Left ventricle myocardium superior (tissue), 1 donor: ENCODE measurements at regions not wholly inside any gene's neighbourhood (a gene's known extent, or its start where the extent isn't known, plus 50 kb on each side); places are given as distances from the start of the nearest gene placed in this dataset.
"Not testable (repeated sequence)": the region's sequence is repeated elsewhere in the genome, so short reads cannot be mapped to it uniquely, and the experiment has no call there.

ENCODE experiments used
- ATAC-seq: fragments of 200-7000 bp; cut with Tn5 transposase; one replicate; pipeline ENCODE4 v1.9.1; 2020; ENCODE audit warnings: mild to moderate bottlenecking, moderate library complexity
- DNase-seq: peaks from one replicate; pipeline ENCODE4 v3.0.0-alpha.2; 2020
- intact Hi-C: fragments of 100-400 bp; cut with micrococcal nuclease; formaldehyde crosslinking; loops from one replicate; pipeline ENCODE4 v1.11.0; 2022
- donor health status: DM: no; HTN: yes; CAD: no; lungs with severe emphysema.

DNA sequence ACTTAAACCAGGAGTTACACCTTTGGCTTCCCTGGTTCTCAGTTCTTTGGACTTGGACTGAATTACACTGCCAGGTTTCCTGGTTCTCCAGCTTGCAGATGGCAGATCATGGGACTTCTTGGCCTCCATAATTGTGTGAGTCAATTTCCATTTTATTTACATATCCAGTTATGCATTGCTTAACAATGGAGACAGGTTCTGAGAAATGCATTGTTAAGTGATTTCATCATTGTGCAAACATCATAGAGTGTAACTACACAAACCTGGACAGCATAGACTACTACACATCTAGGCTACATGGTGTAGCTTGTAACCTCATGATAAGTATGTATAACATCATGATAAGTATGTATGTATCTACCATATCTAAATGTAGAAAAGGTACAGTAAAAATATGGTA lies 276.1 kb upstream of the BTG1 start:
- ATAC-seq (no peak), DNase-seq (no peak)
- intact Hi-C loops = no loop called here

GRCh38 chr12:92421042-92421441 lies 275.4 kb upstream of the BTG1 start:
- ATAC-seq (no peak), DNase-seq (no peak)
- intact Hi-C loops = no loop called here

GRCh38 chr12:92419201-92419600 lies 273.6 kb upstream of the BTG1 start:
- no peak for ATAC-seq
- DNase-seq = no peak
- intact Hi-C loops = no loop called here

DNA sequence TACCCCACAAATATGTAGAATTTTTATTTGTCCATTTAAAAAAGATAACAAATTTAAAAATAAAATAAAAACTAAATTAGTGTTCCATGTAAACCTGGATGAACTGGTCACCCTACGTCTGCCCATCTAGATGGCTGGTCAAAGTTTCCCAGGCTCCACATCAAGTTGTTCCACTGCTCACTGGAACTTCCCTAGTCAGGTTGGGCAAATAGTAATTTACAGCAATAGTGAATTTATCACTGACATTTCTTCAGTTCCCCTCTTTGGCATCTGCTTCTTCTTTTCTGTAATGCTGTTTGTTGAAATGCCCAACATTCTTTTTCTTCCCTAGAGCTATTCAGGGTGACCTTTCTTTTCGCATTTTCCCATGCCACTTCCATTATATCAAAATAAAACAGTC lies 272.7 kb upstream of the BTG1 start:
- intact Hi-C loops = no loop called here
- no peak for ATAC-seq
- no peak for DNase-seq

- ATAC-seq (no peak), DNase-seq (no peak)
- intact Hi-C loops = no loop called here
Observed at GRCh38 chr12:92417373-92417772, 271.7 kb upstream of the BTG1 start.

DNA sequence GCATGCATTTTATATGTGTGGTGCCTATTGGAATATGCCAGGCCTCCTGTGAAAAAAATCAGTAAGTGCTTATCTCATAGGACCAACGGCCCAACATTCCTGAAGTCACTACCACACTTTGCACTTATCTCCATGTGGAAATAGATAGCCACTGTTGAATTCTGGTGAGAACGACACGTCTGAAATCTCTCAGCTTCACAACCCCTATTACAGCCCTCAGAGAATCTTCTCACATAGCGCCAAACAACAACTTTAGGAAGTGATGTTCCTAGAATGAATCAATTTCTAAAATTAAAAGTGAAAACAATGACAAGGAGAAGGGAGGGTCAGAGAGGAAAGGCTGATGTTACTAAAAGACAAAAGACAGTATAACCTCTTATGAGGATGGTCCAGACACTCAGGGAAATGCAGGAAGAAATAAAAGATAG lies 270.8 kb upstream of the BTG1 start:
- ATAC-seq = peak; percentile 72

GRCh38 chr12:92414170-92415070 lies 268.8 kb upstream of the BTG1 start:
- DNase-seq (no peak), ATAC-seq (no peak)
- intact Hi-C loops = no loop called here

More for the DNA sequence above, 270.8 kb upstream of the BTG1 start:
- DNase-seq = no peak
- intact Hi-C loops = no loop called here

DNA sequence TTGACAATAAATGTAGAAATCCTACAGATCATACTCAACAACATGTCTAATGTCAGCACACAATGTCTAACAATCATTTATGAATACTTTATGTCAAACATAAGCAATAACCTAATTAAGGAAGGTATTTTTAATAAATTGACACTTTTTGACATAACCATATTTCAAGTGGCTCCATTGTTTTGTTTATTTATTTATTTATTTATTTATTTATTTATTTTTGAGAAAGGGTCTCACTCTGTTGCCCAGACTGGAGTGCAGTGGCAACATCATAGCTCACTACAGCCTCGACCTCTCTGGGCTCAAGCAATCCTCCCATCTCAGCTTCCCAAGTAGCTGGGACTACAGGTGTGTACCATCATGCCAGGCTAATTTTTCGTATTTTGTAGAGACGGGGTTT lies 267.6 kb upstream of the BTG1 start:
- no peak for DNase-seq
- intact Hi-C loops = no loop called here
- no peak for ATAC-seq

DNA sequence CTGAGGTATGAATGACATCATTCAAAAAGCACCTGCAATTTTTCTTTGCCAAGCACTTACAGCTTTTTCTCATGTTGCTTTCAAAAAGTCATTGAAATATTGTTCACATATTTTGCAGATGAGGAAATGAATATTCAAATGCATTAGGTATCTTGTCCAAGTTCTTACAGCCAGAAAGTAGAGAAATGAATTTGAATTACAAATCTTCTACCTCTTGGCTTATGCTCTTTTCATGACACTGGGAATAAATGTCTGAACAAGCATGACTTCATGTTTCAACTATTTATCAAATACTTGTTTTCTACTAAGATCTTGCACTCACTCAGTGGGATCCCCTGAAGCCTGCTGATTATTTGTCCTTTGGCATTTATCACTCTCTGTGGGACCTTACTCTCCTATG lies 267.2 kb upstream of the BTG1 start:
- DNase-seq (no peak), ATAC-seq (no peak)
- intact Hi-C loops = no loop called here

GRCh38 chr12:92411687-92412086 lies 266.0 kb upstream of the BTG1 start:
- ATAC-seq = peak; percentile 20
- DNase-seq = no peak
- intact Hi-C loops = no loop called here

- intact Hi-C loops = no loop called here
- DNase-seq = peak; percentile 33
- peak; percentile 92 for ATAC-seq
Observed at GRCh38 chr12:92408072-92408900, 262.6 kb upstream of the BTG1 start.

GRCh38 chr12:92406404-92407070 lies 260.9 kb upstream of the BTG1 start:
- ATAC-seq, DNase-seq, intact Hi-C loops: not testable (repeated sequence)

- not testable (repeated sequence) for DNase-seq, ATAC-seq
Observed at GRCh38 chr12:92405801-92406251, 260.2 kb upstream of the BTG1 start.

GRCh38 chr12:92404921-92405320 lies 259.3 kb upstream of the BTG1 start:
- ATAC-seq (no peak), DNase-seq (no peak)
- intact Hi-C loops = no loop called here

More at GRCh38 chr12:92405801-92406251, 260.2 kb upstream of the BTG1 start:
- intact Hi-C loops = not testable (repeated sequence)

GRCh38 chr12:92404259-92404894 lies 258.7 kb upstream of the BTG1 start:
- no peak for DNase-seq
- intact Hi-C loops = no loop called here
- no peak for ATAC-seq

DNA sequence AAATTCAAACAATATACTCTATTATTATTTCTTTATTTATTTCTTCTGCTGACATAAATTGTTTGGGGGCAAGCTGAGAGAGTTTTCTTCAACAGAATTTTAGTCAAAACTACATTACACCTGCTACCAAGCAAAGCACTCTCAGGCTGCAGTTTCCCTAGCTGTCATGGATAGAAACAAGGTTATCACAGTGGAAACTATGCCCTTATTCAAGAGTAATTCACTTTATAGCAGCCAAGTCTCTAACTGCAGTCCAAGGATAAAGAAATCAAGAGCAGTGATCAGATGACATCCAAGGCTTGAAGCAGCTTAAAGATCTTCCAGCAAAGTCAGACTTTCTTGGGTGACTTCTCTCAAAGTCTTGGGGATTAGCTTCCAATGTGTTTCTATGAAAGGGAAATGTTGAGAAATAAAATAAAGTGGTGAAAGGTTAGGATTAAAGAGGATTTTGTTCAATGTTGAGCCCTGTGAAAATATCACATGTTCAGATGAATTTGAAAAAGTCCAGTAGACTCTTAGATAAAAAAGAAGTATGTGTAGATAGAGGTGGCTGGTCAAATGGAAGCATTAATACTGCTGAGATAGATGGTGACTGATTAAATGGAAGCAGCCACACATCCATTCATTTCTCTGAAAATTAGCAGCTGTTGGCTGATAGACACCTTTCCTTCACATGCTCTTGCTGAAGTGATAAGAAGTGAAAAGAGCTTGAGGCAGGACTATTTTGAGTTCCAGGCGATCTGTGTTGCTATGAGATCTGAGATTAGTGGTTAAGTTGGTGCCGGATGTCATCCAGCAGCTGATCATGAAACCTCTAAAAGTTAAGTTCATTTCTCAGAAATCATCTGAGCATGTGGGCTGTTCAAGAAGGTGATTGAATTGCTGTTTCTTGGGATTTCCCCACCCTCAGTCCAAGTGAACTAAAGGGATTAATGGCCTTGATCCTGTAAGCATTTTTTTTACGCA lies 257.8 kb upstream of the BTG1 start:
- peak; percentile 48 for ATAC-seq
- intact Hi-C loops = no loop called here
- DNase-seq = no peak

DNA sequence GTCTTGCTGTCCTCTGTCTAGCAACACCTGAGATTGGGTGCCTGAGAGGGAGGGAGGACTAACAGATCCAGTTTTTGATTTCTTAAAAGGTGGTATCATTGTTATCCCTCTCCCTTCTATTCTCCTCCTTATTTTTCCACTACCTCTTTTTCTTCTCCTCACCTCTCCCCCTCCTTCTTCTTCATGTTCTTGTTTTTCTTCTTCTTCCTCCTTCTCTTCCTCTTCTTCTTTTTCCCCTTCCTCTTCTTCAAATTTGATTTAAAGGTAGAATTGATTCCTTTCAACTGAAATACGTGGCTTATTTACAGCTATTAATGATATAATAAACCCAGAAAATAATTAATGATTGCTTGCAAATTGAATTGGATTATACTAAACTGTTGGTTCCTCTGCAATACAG lies 256.8 kb upstream of the BTG1 start:
- no peak for ATAC-seq
- intact Hi-C loops = no loop called here
- no peak for DNase-seq

GRCh38 chr12:92400006-92400405 lies 254.4 kb upstream of the BTG1 start:
- DNase-seq (no peak), ATAC-seq (no peak)
- intact Hi-C loops = no loop called here
